ENCODE measurements at regions not wholly inside any gene's neighbourhood (a gene's known extent, or its start where the extent isn't known, plus 50 kb on each side); places are given as distances from the start of the nearest gene placed in this dataset.

DNA sequence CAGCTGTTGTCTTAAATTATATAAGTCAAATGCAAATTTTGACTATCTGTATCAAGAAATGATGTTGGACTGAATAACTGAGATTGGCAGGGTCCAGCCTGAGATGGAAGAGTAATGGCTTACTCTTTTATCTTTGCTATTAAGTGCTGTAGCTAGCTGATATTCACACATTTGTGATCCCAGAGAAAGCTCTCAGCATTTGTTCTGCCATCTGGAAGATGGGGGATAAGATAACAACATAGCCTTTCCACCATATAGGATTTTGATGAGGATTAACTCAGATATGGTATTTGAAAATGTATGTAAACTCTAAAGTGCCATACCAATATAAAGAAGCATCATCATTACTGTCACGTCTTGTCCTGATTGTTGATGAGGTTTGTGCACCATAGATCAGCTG, 1063.2 kb upstream of the TENM4 start:
- Histone ChIP-seq H3K4me1 (ENCODE audit: insufficient read depth, low read length) (no peaks in the 10 kb centered on the region), H3K4me2 (ENCODE audit: low read depth, low read length) (no peak overlapping the region), H4K20me1 (ENCODE audit: insufficient read depth, low read length) (no peaks in the 10 kb centered on the region), H3K4me3 (replicated peaks in 1 of 3; ENCODE audit: insufficient read depth in 1 of 3, low read depth in 2 of 3, low read length in 3 of 3) (no peak overlapping the region), H3K9me3 (ENCODE audit: low read length) (no peaks in the 10 kb centered on the region), H3K27me3 (ENCODE audit: control insufficient read depth in 1 of 2, insufficient read depth in 2 of 2, low read length in 2 of 2) (no peaks in the 10 kb centered on the region), H3K9ac (ENCODE audit: insufficient read depth, low read depth, low read length) (no peak overlapping the region), H2AFZ (ENCODE audit: low read length) (no peak overlapping the region), H3K36me3 (replicated peaks in 1 of 2; ENCODE audit: control insufficient read depth in 1 of 2, insufficient read depth in 2 of 2, low read length in 2 of 2) (no peaks in the 10 kb centered on the region), H3K27ac (ENCODE audit: extremely low read length, insufficient read depth, low read length) (no peak overlapping the region), H3K79me2 (ENCODE audit: insufficient read depth, low read length) (no peaks in the 10 kb centered on the region)
- BruUV-seq (replicated peaks): no TSS peak
- ChIA-PET POLR2A (no interaction called here), CTCF (ENCODE audit: low intra/inter-chr PET ratio, low total read pairs) (no interaction called here)
- no peak for DNase-seq (ENCODE audit: low spot score)
- WGBS (ENCODE audit: low lambda C conversion rate): 4% methylated on average over 1 of the region's 1 CpG
- no peak for FAIRE-seq
- intact Hi-C loops (cut with micrococcal nuclease; ENCODE audit: unreplicated experiment) (no loop called here), in situ Hi-C loops (cut with HindIII; ENCODE audit: extremely low pct_ligation_motif_present, low pct_unique_long_range_greater_than_20kb) (no loop called here)
- no peak for ATAC-seq
- TF ChIP-seq EP300 (IDR thresholded peaks at IDR 0.05; ENCODE audit: low read depth in 2 of 2, low read length in 2 of 2) (no peak), EP300 (CRISPR knock-in tag; IDR thresholded peaks at IDR 0.05; ENCODE audit: borderline replicate concordance) (no peak), ZNF543 (CRISPR knock-in tag; IDR thresholded peaks at IDR 0.05) (no peak), CREM (IDR thresholded peaks at IDR 0.05) (no peak), CREM (CRISPR knock-in tag; IDR thresholded peaks at IDR 0.05) (no peak), IKZF4 (CRISPR knock-in tag; IDR thresholded peaks at IDR 0.05; ENCODE audit: borderline replicate concordance, low read depth, not compliant biosample characterization) (no peak), TCF7L2 (IDR thresholded peaks at IDR 0.05; ENCODE audit: low read depth, low read length) (no peak), MED1 (CRISPR knock-in tag; IDR thresholded peaks at IDR 0.05) (no peak), ARID2 (CRISPR knock-in tag; IDR thresholded peaks at IDR 0.05; ENCODE audit: borderline replicate concordance) (no peak), ZNF160 (CRISPR knock-in tag; IDR thresholded peaks at IDR 0.05) (no peak), ZNF460 (CRISPR knock-in tag; IDR thresholded peaks at IDR 0.05; ENCODE audit: borderline replicate concordance) (no peak), ZNF670 (CRISPR knock-in tag; IDR thresholded peaks at IDR 0.05; ENCODE audit: borderline replicate concordance) (no peak), PAX8 (CRISPR knock-in tag; IDR thresholded peaks at IDR 0.05; ENCODE audit: borderline replicate concordance) (no peak), HDAC1 (CRISPR knock-in tag; IDR thresholded peaks at IDR 0.05) (no peak), MAFF (IDR thresholded peaks at IDR 0.05; ENCODE audit: low read depth, low read length) (no peak), DMAP1 (CRISPR knock-in tag; IDR thresholded peaks at IDR 0.05) (no peak)
- TF ChIP-seq, protein P1, sequence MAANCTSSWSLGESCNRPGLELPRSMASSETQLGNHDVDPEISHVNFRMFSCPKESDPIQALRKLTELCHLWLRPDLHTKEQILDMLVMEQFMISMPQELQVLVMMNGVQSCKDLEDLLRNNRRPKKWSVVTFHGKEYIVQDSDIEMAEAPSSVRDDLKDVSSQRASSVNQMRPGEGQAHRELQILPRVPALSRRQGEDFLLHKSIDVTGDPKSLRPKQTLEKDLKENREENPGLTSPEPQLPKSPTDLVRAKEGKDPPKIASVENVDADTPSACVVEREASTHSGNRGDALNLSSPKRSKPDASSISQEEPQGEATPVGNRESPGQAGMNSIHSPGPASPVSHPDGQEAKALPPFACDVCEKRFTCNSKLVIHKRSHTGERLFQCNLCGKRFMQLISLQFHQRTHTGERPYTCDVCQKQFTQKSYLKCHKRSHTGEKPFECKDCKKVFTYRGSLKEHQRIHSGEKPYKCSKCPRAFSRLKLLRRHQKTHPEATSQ (CRISPR knock-in tag; IDR thresholded peaks at IDR 0.05; ENCODE audit: borderline replicate concordance): no peak
